ENCODE measurements at regions not wholly inside any gene's neighbourhood (a gene's known extent, or its start where the extent isn't known, plus 50 kb on each side); places are given as distances from the start of the nearest gene placed in this dataset.

GRCh38 chr2:51201295-51201694 lies 169.4 kb upstream of the NRXN1 start (continued):
- TF ChIP-seq ZNF462 (CRISPR knock-in tag; IDR thresholded peaks at IDR 0.05) = no peak

- DNase-seq (ENCODE audit: low spot score) = no peak
- Histone ChIP-seq H3K27ac (ENCODE audit: low read depth) (no peak overlapping the region), H3K4me2 (no peak overlapping the region), H3K79me2 (replicated peaks; ENCODE audit: insufficient read depth) (no peaks in the 10 kb centered on the region), H3K4me3 (no peak overlapping the region), H3F3A (replicated peaks; ENCODE audit: low read depth) (no peaks in the 10 kb centered on the region), H4K20me1 (replicated peaks; ENCODE audit: insufficient read depth) (no peaks in the 10 kb centered on the region), H3K9me2 (ENCODE audit: insufficient read depth) (0 out of 2 replicates have a peak, but pooled peaks cover 15% of the 10 kb centered on the region), H2AFZ (no peak overlapping the region), H3K27me3 (ENCODE audit: insufficient read depth) (no peaks in the 10 kb centered on the region), H3K36me3 (ENCODE audit: insufficient read depth) (no peaks in the 10 kb centered on the region), H3K4me1 (ENCODE audit: insufficient read depth) (no peaks in the 10 kb centered on the region)
- H3K4me3 Mint-ChIP-seq = no peak overlapping the region
- H3K4me1 Mint-ChIP-seq = no peaks in the 10 kb centered on the region
- H3K27ac Mint-ChIP-seq = no peak overlapping the region
- no peak for ATAC-seq
- H3K27me3 Mint-ChIP-seq (ENCODE audit: insufficient read depth, low read depth, poor library complexity) = no peaks in the 10 kb centered on the region
- H3K36me3 Mint-ChIP-seq (ENCODE audit: low read depth) = peaks cover 6% of the 10 kb centered on the region; the same call in 2 of the 3 replicates
- peaks cover 5% of the 10 kb centered on the region; the same call in 2 of the 3 replicates for H3K9me3 Mint-ChIP-seq
- no peak for TF ChIP-seq ETS1 (IDR thresholded peaks at IDR 0.05)
- TF ChIP-seq CREB1 (CRISPR knock-in tag; IDR thresholded peaks at IDR 0.05; ENCODE audit: low read depth) = no peak
- TF ChIP-seq ZNF114 (CRISPR knock-in tag; IDR thresholded peaks at IDR 0.05) = no peak
- TF ChIP-seq JUNB (IDR thresholded peaks at IDR 0.05; ENCODE audit: unreplicated experiment) = no peak
- TF ChIP-seq ZNF331 (CRISPR knock-in tag; IDR thresholded peaks at IDR 0.05; ENCODE audit: low read depth) = no peak
- TF ChIP-seq STAT1 (IDR thresholded peaks at IDR 0.05; ENCODE audit: unreplicated experiment) = no peak
- no peak for TF ChIP-seq ZNF462 (CRISPR knock-in tag; IDR thresholded peaks at IDR 0.05)
- no peak for TF ChIP-seq EZH2 (IDR thresholded peaks at IDR 0.05; ENCODE audit: low read depth, unreplicated experiment)
Observed at GRCh38 chr2:51194656-51195055, 162.7 kb upstream of the NRXN1 start.

Data from GM23338 (cell line).